ENCODE measurements at regions not wholly inside any gene's neighbourhood (a gene's known extent, or its start where the extent isn't known, plus 50 kb on each side); places are given as distances from the start of the nearest gene placed in this dataset.

GRCh38 chr1:204809488-204809887 lies 61.2 kb upstream of the NFASC start:
- TF ChIP-seq, protein P1, sequence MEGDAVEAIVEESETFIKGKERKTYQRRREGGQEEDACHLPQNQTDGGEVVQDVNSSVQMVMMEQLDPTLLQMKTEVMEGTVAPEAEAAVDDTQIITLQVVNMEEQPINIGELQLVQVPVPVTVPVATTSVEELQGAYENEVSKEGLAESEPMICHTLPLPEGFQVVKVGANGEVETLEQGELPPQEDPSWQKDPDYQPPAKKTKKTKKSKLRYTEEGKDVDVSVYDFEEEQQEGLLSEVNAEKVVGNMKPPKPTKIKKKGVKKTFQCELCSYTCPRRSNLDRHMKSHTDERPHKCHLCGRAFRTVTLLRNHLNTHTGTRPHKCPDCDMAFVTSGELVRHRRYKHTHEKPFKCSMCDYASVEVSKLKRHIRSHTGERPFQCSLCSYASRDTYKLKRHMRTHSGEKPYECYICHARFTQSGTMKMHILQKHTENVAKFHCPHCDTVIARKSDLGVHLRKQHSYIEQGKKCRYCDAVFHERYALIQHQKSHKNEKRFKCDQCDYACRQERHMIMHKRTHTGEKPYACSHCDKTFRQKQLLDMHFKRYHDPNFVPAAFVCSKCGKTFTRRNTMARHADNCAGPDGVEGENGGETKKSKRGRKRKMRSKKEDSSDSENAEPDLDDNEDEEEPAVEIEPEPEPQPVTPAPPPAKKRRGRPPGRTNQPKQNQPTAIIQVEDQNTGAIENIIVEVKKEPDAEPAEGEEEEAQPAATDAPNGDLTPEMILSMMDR (IDR thresholded peaks at IDR 0.05; ENCODE audit: borderline replicate concordance, extremely low read depth, low read length, poor library complexity, severe bottlenecking) = no peak
- no peak for TF ChIP-seq EZH2 (IDR thresholded peaks at IDR 0.05; ENCODE audit: borderline replicate concordance, low read depth, low read length, severe bottlenecking)
